ENCODE measurements at regions not wholly inside any gene's neighbourhood (a gene's known extent, or its start where the extent isn't known, plus 50 kb on each side); places are given as distances from the start of the nearest gene placed in this dataset.

DNA sequence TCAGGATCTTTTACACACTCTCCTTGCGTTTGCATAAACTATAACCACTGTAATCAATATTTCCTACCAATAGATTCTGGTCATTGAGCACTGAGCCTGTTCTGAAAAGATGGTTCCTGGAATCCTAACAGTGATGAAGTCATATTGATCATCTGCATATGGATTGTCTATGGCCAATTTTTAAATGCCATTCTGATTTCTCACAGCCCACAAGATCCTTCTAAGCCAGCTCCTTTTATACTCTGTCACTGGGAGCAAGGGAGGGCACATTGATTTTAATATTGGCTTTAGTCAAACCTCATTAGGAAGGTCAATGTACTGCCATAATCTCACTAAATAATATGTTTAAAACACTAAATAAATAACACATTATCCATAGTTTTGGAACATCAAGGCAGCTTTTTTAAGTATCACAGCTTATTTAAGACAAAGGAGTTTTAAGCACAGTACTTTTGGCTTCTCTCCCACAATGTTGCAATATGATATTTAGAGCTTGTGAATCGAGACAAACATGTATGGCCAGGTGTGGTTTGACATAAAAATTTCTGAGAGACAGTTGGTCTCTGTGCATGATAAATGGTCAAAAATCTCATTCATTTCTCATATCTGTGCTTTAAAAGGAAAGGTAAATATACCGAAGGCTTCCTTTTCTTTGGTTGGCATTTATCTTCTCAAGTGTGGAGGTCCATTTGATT, 267.3 kb downstream of the MTX2 start:
- Histone ChIP-seq H3K36me3 (ENCODE audit: control insufficient read depth, insufficient read depth, low read length) (no peaks in the 10 kb centered on the region), H3K4me3 (ENCODE audit: low read depth in 2 of 2, low read length in 2 of 2) (no peak overlapping the region), H3K27me3 (ENCODE audit: control insufficient read depth, insufficient read depth, low read length) (no peaks in the 10 kb centered on the region), H3K4me1 (ENCODE audit: control insufficient read depth, insufficient read depth, low read length) (no peaks in the 10 kb centered on the region), H3K9me3 (ENCODE audit: control insufficient read depth, insufficient read depth, low read depth, low read length) (no peaks in the 10 kb centered on the region), H3K27ac (ENCODE audit: low read length) (no peak overlapping the region)
- no peak for ATAC-seq
- TF ChIP-seq TCF7L2 (IDR thresholded peaks at IDR 0.05; ENCODE audit: low read depth, low read length) (no peak), SIN3A (IDR thresholded peaks at IDR 0.05; ENCODE audit: borderline replicate concordance, insufficient read depth, low read depth, low read length) (no peak), POLR2AphosphoS5 (IDR thresholded peaks at IDR 0.05; ENCODE audit: low read depth, low read length) (no peak)
- TF ChIP-seq, protein P1, sequence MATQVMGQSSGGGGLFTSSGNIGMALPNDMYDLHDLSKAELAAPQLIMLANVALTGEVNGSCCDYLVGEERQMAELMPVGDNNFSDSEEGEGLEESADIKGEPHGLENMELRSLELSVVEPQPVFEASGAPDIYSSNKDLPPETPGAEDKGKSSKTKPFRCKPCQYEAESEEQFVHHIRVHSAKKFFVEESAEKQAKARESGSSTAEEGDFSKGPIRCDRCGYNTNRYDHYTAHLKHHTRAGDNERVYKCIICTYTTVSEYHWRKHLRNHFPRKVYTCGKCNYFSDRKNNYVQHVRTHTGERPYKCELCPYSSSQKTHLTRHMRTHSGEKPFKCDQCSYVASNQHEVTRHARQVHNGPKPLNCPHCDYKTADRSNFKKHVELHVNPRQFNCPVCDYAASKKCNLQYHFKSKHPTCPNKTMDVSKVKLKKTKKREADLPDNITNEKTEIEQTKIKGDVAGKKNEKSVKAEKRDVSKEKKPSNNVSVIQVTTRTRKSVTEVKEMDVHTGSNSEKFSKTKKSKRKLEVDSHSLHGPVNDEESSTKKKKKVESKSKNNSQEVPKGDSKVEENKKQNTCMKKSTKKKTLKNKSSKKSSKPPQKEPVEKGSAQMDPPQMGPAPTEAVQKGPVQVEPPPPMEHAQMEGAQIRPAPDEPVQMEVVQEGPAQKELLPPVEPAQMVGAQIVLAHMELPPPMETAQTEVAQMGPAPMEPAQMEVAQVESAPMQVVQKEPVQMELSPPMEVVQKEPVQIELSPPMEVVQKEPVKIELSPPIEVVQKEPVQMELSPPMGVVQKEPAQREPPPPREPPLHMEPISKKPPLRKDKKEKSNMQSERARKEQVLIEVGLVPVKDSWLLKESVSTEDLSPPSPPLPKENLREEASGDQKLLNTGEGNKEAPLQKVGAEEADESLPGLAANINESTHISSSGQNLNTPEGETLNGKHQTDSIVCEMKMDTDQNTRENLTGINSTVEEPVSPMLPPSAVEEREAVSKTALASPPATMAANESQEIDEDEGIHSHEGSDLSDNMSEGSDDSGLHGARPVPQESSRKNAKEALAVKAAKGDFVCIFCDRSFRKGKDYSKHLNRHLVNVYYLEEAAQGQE (IDR thresholded peaks at IDR 0.05; ENCODE audit: insufficient read depth in 1 of 2, low read depth in 2 of 2, low read length in 1 of 2), result no peak
- TF ChIP-seq, protein P2, sequence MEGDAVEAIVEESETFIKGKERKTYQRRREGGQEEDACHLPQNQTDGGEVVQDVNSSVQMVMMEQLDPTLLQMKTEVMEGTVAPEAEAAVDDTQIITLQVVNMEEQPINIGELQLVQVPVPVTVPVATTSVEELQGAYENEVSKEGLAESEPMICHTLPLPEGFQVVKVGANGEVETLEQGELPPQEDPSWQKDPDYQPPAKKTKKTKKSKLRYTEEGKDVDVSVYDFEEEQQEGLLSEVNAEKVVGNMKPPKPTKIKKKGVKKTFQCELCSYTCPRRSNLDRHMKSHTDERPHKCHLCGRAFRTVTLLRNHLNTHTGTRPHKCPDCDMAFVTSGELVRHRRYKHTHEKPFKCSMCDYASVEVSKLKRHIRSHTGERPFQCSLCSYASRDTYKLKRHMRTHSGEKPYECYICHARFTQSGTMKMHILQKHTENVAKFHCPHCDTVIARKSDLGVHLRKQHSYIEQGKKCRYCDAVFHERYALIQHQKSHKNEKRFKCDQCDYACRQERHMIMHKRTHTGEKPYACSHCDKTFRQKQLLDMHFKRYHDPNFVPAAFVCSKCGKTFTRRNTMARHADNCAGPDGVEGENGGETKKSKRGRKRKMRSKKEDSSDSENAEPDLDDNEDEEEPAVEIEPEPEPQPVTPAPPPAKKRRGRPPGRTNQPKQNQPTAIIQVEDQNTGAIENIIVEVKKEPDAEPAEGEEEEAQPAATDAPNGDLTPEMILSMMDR (IDR thresholded peaks at IDR 0.05), result no peak
- no TSS peak for BruUV-seq (replicated peaks)
- in situ Hi-C loops (cut with HindIII; ENCODE audit: low pct_unique_long_range_greater_than_20kb, low sequenced_read_pairs), result no loop called here
- ChIA-PET CTCF (no interaction called here), POLR2A (no interaction called here)
- DNase-seq (ENCODE audit: low read depth, low spot score), result no peak
- intact Hi-C loops (cut with micrococcal nuclease; ENCODE audit: unreplicated experiment), result no loop called here

DNA sequence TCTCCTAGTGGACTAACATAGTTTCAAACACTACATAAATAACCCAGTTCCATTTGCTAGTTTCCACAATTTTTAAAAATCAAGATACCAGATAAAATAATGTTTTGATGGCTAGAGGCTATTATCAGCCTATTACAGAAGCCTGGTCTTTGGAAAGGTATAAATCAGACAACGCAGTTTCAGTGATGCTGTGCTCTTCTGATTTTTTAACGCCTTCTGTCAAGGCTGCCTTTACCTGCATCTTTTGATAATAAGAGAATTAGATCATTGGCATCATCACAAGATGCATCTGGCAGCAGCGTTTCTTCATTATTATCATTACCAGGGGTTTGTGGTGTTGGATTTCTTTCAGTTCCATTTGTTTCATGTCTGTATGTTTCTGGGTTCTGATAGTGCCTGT, 268.7 kb downstream of the MTX2 start:
- Histone ChIP-seq H3K4me1 (ENCODE audit: control insufficient read depth, insufficient read depth, low read length) (no peaks in the 10 kb centered on the region), H3K36me3 (ENCODE audit: control insufficient read depth, insufficient read depth, low read length) (no peaks in the 10 kb centered on the region), H3K27me3 (ENCODE audit: control insufficient read depth, insufficient read depth, low read length) (no peaks in the 10 kb centered on the region), H3K27ac (ENCODE audit: low read length) (no peak overlapping the region), H3K9me3 (ENCODE audit: control insufficient read depth, insufficient read depth, low read depth, low read length) (no peaks in the 10 kb centered on the region), H3K4me3 (ENCODE audit: low read depth in 2 of 2, low read length in 2 of 2) (no peak overlapping the region)
- no peak for DNase-seq (ENCODE audit: low read depth, low spot score)
- ChIA-PET CTCF (no interaction called here), POLR2A (no interaction called here)
- intact Hi-C loops (cut with micrococcal nuclease; ENCODE audit: unreplicated experiment) (no loop called here), in situ Hi-C loops (cut with HindIII; ENCODE audit: low pct_unique_long_range_greater_than_20kb, low sequenced_read_pairs) (no loop called here)
- no TSS peak for BruUV-seq (replicated peaks)
- no peak for TF ChIP-seq TCF7L2 (IDR thresholded peaks at IDR 0.05; ENCODE audit: low read depth, low read length)
- TF ChIP-seq POLR2AphosphoS5 (IDR thresholded peaks at IDR 0.05; ENCODE audit: low read depth, low read length), result no peak
- ATAC-seq, result no peak

DNA sequence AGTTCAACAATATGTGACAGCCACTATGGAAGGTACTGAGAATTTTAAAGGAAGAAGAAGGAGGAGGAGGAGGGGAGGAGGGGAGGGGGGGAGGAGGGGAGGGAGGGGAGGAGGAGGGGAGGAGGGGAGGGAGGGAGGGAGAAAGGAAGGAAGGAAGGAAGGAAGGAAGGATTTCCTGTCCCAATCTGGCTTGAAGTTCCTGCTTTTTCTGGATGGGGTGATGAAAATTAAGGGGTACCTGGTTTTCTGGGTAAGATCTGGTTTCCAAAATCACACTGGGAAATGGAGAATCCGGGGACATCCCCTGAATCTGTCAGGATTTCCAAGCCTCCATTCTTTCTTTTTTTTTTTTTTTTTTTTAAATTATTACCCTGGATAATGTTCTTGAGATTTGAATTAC, 271.8 kb downstream of the MTX2 start:
- no peaks in the 10 kb centered on the region for H3K9me3 ChIP-seq (ENCODE audit: control insufficient read depth, insufficient read depth, low read depth, low read length)
- in situ Hi-C loops (cut with HindIII; ENCODE audit: low pct_unique_long_range_greater_than_20kb, low sequenced_read_pairs) (no loop called here), intact Hi-C loops (cut with micrococcal nuclease; ENCODE audit: unreplicated experiment) (no loop called here)
- H3K36me3 ChIP-seq (ENCODE audit: control insufficient read depth, insufficient read depth, low read length), result no peaks in the 10 kb centered on the region
- ChIA-PET CTCF (no interaction called here), POLR2A (no interaction called here)
- BruUV-seq (replicated peaks), result no TSS peak
- no peak for DNase-seq (ENCODE audit: low read depth, low spot score)
- H3K27me3 ChIP-seq (ENCODE audit: control insufficient read depth, insufficient read depth, low read length), result no peaks in the 10 kb centered on the region
- H3K4me3 ChIP-seq (ENCODE audit: low read depth in 2 of 2, low read length in 2 of 2), result no peak overlapping the region
- H3K4me1 ChIP-seq (ENCODE audit: control insufficient read depth, insufficient read depth, low read length), result no peaks in the 10 kb centered on the region
- H3K27ac ChIP-seq (ENCODE audit: low read length), result no peak overlapping the region
- no peak for ATAC-seq
- TF ChIP-seq, protein P2 (IDR thresholded peaks at IDR 0.05), result no peak
- TF ChIP-seq SIN3A (IDR thresholded peaks at IDR 0.05; ENCODE audit: borderline replicate concordance, insufficient read depth, low read depth, low read length) (no peak), POLR2AphosphoS5 (IDR thresholded peaks at IDR 0.05; ENCODE audit: low read depth, low read length) (no peak), TCF7L2 (IDR thresholded peaks at IDR 0.05; ENCODE audit: low read depth, low read length) (no peak)
- TF ChIP-seq, protein P1 (IDR thresholded peaks at IDR 0.05; ENCODE audit: insufficient read depth in 1 of 2, low read depth in 2 of 2, low read length in 1 of 2), result no peak
